Neural crest cell (in vitro differentiated cells): ENCODE measurements at regions not wholly inside any gene's neighbourhood (a gene's known extent, or its start where the extent isn't known, plus 50 kb on each side); places are given as distances from the start of the nearest gene placed in this dataset.

ENCODE experiments used
- DNase-seq: peaks from one replicate; pipeline ENCODE4 v3.0.0; 2021; ENCODE audit warnings: low read depth, mixed read lengths, low spot score
- H3K27ac Mint-ChIP-seq: one replicate; pipeline ENCODE4 v1.8.0; 2021; ENCODE audit warnings: mild to moderate bottlenecking, mixed read lengths; ENCODE audit not compliant: unreplicated experiment
- H3K27me3 Mint-ChIP-seq: 2 replicates; pipeline ENCODE4 v1.8.0; 2021; ENCODE audit warnings: low read depth, mild to moderate bottlenecking, mixed read lengths
- H3K36me3 Mint-ChIP-seq: 2 replicates; pipeline ENCODE4 v1.8.0; 2021; ENCODE audit warnings: low read depth, mild to moderate bottlenecking, mixed read lengths
- H3K4me1 Mint-ChIP-seq: 2 replicates; pipeline ENCODE4 v1.8.0; 2021; ENCODE audit warnings: mixed read lengths
- H3K4me3 Mint-ChIP-seq: one replicate; pipeline ENCODE4 v1.8.0; 2021; ENCODE audit warnings: mild to moderate bottlenecking, mixed read lengths
- H3K9me3 Mint-ChIP-seq: 2 replicates; pipeline ENCODE4 v1.8.0; 2021; ENCODE audit warnings: mixed read lengths
- TF ChIP-seq, protein P1 (sequence below): fragments of 200-600 bp; sonication (generic); conservative IDR thresholded peaks from 2 replicates; pipeline ENCODE4 v1.5.0; 2021; ENCODE audit warnings: antibody characterized with exemption, mild to moderate bottlenecking

DNA sequence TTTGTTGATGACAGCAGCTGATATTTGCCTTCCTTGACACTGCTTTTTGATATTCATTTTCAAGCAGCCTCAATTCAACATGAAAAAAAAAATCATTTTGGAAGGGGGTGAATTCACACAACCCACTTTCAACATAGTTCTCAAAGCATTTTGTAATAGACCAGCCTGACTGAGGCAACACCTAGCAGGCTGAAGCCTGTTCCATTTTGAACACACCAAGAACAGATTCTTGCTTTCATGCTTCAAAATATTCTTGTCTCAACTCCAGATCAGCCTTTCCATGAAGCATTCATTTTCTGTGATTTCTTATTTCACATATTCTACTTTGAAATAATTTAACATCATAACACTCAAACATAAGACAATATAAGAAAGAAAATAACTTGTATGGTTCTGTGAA lies 812.6 kb upstream of the POU3F3 start:
- TF ChIP-seq, protein P1, sequence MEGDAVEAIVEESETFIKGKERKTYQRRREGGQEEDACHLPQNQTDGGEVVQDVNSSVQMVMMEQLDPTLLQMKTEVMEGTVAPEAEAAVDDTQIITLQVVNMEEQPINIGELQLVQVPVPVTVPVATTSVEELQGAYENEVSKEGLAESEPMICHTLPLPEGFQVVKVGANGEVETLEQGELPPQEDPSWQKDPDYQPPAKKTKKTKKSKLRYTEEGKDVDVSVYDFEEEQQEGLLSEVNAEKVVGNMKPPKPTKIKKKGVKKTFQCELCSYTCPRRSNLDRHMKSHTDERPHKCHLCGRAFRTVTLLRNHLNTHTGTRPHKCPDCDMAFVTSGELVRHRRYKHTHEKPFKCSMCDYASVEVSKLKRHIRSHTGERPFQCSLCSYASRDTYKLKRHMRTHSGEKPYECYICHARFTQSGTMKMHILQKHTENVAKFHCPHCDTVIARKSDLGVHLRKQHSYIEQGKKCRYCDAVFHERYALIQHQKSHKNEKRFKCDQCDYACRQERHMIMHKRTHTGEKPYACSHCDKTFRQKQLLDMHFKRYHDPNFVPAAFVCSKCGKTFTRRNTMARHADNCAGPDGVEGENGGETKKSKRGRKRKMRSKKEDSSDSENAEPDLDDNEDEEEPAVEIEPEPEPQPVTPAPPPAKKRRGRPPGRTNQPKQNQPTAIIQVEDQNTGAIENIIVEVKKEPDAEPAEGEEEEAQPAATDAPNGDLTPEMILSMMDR, result no peak
- Mint-ChIP-seq H3K36me3 (no peaks in the 10 kb centered on the region), H3K9me3 (no peaks in the 10 kb centered on the region), H3K4me1 (peaks cover 6% of the 10 kb centered on the region), H3K27me3 (no peaks in the 10 kb centered on the region), H3K4me3 (no peak overlapping the region), H3K27ac (no peak overlapping the region)
- no peak for DNase-seq

DNA sequence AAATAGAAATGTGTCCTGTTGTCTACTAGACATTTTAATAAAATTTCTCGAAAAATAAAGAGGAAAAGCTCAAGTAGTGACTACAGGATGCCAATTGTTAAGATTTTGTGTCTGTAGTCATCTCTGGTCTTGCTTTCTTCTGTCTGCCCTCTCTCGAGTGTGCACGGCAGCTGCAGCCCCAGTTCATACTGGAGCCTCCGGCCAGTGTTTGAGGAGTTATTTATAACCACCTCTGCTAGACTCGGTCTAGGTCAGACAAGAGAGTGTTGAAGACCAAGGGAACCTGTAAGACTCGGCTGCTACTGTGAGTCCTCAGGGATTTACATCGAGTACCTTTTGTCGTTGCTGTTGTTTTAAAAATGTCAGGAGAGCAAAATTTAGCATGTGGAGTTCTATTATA lies 810.1 kb upstream of the POU3F3 start:
- DNase-seq, result no peak
- Mint-ChIP-seq H3K9me3 (no peaks in the 10 kb centered on the region), H3K4me1 (peaks cover 6% of the 10 kb centered on the region), H3K4me3 (no peak overlapping the region), H3K36me3 (no peaks in the 10 kb centered on the region), H3K27me3 (no peaks in the 10 kb centered on the region), H3K27ac (no peak overlapping the region)
- TF ChIP-seq, protein P1, result no peak

DNA sequence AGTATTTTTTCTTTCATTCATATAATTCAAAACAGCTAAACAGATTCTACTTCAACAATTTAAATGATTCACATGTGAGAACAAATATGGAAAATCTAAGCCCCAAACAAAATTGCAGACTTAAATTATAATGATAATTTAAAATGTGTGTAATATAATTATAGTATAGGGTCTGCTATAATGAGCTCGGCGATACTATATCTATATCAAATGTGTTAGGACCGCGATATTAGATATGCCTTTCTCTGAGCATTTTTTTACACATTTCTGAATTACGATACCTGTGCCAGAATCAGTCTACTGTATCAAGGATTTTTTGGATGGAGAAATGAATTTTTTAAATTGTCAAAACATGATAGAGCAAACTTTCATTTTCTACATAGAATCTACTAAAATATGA lies 808.8 kb upstream of the POU3F3 start:
- Mint-ChIP-seq H3K4me3 (no peak overlapping the region), H3K36me3 (no peaks in the 10 kb centered on the region), H3K4me1 (peaks cover 6% of the 10 kb centered on the region), H3K27me3 (no peaks in the 10 kb centered on the region), H3K27ac (no peak overlapping the region), H3K9me3 (no peaks in the 10 kb centered on the region)
- no peak for DNase-seq
- TF ChIP-seq, protein P1, result no peak

DNA sequence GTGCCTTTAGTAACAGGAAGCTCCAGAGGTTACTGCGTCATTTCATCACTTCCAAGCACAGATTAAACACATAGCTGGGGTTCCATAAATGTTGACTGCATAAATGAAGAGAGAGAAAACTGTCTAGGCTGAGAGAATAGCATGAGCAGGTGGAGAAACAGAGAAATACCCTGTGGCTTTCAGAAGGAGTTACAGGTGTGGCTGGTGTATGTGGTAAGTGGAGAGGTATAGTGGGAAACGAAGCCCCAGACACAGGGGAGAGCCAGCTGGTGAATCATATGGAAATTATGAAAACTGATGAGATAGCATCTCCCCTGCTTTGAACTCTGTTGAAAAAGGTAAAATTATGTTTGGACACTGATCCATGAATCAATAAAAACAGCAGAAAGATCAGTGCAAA lies 807.4 kb upstream of the POU3F3 start:
- H3K4me3 Mint-ChIP-seq, result no peak overlapping the region
- H3K36me3 Mint-ChIP-seq, result no peaks in the 10 kb centered on the region
- no peaks in the 10 kb centered on the region for H3K9me3 Mint-ChIP-seq
- no peaks in the 10 kb centered on the region for H3K27me3 Mint-ChIP-seq
- DNase-seq, result no peak
- H3K27ac Mint-ChIP-seq, result no peak overlapping the region
- peaks cover 6% of the 10 kb centered on the region for H3K4me1 Mint-ChIP-seq
- TF ChIP-seq, protein P1, result no peak

DNA sequence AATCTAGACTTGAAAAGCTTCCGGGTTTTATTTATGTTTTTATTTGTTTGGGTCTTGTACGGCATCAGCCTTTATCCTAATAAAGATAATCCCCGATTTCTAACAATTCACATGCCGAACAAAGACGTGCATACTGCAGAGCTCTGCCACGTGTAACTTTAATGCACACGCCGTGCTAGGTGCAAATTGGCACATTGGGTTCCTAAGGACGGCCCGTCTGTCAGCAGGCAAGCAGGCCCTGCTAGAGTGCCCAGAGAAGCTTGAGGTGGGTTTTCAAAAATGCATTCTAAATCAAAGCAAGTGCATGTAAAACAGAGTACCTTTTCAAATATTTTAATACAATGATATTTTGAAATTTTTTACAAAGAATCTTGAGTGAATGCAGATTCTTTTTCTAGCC lies 806.4 kb upstream of the POU3F3 start:
- no peak for DNase-seq
- Mint-ChIP-seq H3K27me3 (no peaks in the 10 kb centered on the region), H3K36me3 (no peaks in the 10 kb centered on the region), H3K27ac (no peak overlapping the region), H3K4me1 (peaks cover 7% of the 10 kb centered on the region), H3K9me3 (no peaks in the 10 kb centered on the region), H3K4me3 (no peak overlapping the region)
- TF ChIP-seq, protein P1, result no peak

DNA sequence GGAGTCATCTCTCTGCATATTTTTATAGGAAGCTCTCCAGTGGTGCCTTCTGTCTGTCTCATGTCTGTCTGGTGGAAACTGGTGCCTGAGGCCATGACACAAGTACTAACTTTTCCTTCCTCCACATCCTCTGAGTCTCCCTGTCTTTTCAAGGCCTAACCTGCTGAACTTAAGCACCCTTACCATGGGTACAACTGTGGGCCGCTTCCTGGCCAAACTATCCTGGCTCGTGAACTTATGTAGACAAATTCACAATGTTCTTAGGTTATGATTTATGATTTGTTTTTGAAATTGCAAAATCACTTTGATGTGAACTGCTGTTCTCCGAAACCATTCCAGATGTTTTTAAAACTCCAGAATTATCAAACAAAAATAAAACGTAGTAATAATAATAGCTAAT lies 804.5 kb upstream of the POU3F3 start:
- no peak for DNase-seq
- no peaks in the 10 kb centered on the region for H3K36me3 Mint-ChIP-seq
- peak overlapping the region; percentile 55 for H3K27ac Mint-ChIP-seq
- H3K4me1 Mint-ChIP-seq, result peaks cover 3% of the 10 kb centered on the region
- H3K4me3 Mint-ChIP-seq, result no peak overlapping the region
- TF ChIP-seq, protein P1, result no peak
- peaks cover 2% of the 10 kb centered on the region for H3K9me3 Mint-ChIP-seq
- H3K27me3 Mint-ChIP-seq, result no peaks in the 10 kb centered on the region
